GM12878 (cell line): ENCODE measurements at regions not wholly inside any gene's neighbourhood (a gene's known extent, or its start where the extent isn't known, plus 50 kb on each side); places are given as distances from the start of the nearest gene placed in this dataset.

Source experiments
- EP300 ChIP-seq, 2 experiments: fragments of 150-350 bp in 1 of 2; IDR thresholded peaks; 2 replicates each; pipeline ENCODE4 v1.6.1; 2011 to 2012; ENCODE audit warnings: low read depth in 2 of 2, low read length in 2 of 2, borderline replicate concordance in 1 of 2, improper control_type of control experiment in 1 of 2, inconsistent platforms in 1 of 2; ENCODE audit not compliant: control insufficient read depth in 1 of 2
- TF ChIP-seq, protein P1 (sequence below): IDR thresholded peaks from 2 replicates; pipeline ENCODE4 v1.6.1; 2012; ENCODE audit warnings: low read depth, low read length, improper control_type of control experiment
- TF ChIP-seq, protein P2 (sequence below), 3 experiments: IDR thresholded peaks in 2 of 3; conservative IDR thresholded peaks in 1 of 3; 2 replicates each; pipeline ENCODE4 v1.5.1; 2011; ENCODE audit warnings: low read depth in 3 of 3, low read length in 3 of 3, mild to moderate bottlenecking in 3 of 3, control low read depth in 2 of 3, moderate library complexity in 2 of 3, inconsistent platforms in 1 of 3, mixed read lengths in 1 of 3; ENCODE audit not compliant: control insufficient read depth in 2 of 3, insufficient read depth in 1 of 3; ENCODE audit errors: extremely low read depth in 1 of 3

DNA sequence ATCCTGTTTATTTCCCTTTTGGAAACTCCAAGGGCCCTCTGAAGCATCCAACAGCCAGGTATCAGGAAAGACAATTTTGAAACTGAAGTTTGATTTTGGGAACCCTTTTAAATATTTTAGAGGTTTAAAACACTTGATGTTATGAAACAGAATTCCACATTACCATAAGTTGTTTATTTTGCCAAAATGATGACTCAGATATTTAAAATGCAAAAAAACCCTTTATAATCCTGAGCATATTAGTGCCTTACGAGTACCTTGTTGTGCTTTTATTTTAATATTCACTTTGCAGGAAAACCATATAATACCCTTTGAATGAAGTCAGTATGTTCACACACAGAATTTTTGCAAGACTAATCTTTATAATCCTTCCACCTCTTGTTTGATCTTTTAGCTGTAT, 765.1 kb upstream of the CA10 start:
- TF ChIP-seq, protein P1, sequence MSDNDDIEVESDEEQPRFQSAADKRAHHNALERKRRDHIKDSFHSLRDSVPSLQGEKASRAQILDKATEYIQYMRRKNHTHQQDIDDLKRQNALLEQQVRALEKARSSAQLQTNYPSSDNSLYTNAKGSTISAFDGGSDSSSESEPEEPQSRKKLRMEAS, result no peak
- TF ChIP-seq, protein P2, sequence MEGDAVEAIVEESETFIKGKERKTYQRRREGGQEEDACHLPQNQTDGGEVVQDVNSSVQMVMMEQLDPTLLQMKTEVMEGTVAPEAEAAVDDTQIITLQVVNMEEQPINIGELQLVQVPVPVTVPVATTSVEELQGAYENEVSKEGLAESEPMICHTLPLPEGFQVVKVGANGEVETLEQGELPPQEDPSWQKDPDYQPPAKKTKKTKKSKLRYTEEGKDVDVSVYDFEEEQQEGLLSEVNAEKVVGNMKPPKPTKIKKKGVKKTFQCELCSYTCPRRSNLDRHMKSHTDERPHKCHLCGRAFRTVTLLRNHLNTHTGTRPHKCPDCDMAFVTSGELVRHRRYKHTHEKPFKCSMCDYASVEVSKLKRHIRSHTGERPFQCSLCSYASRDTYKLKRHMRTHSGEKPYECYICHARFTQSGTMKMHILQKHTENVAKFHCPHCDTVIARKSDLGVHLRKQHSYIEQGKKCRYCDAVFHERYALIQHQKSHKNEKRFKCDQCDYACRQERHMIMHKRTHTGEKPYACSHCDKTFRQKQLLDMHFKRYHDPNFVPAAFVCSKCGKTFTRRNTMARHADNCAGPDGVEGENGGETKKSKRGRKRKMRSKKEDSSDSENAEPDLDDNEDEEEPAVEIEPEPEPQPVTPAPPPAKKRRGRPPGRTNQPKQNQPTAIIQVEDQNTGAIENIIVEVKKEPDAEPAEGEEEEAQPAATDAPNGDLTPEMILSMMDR (IDR thresholded peaks at IDR 0.05 in 2 of 3, conservative IDR thresholded peaks at IDR 0.05 in 1 of 3; ENCODE audit: control insufficient read depth in 2 of 3, extremely low read depth in 1 of 3, insufficient read depth in 1 of 3, low read depth in 3 of 3, low read length in 3 of 3), result no peak
- TF ChIP-seq EP300 (IDR thresholded peaks at IDR 0.05; ENCODE audit: borderline replicate concordance in 1 of 2, control insufficient read depth in 1 of 2, low read depth in 2 of 2, low read length in 2 of 2), result no peak
